ENCODE measurements at regions not wholly inside any gene's neighbourhood (a gene's known extent, or its start where the extent isn't known, plus 50 kb on each side); places are given as distances from the start of the nearest gene placed in this dataset.

DNA sequence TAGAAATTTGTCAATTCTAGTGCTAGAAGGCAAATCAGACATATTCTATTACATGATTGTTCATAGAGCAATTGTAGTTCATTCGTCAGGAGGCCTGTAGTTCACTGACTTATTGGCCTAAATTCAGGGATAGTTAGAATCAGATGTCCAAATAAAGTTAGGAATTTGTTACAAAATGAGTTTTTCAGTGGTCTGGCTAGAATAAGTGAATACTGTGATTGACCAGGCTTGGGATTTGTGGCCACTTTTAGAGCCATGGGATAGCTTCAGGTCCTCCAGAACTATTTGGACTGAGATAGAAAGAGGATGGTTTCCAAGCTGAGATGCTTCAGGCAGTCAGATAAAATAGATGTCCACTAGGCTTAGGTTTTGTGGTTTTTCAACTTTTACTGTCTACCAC lies 199.1 kb upstream of the MPDZ start:
- TF ChIP-seq FOXM1 (IDR thresholded peaks at IDR 0.05; ENCODE audit: borderline replicate concordance, low read depth) (no peak), NFIC (IDR thresholded peaks at IDR 0.05) (no peak), TEAD4 (IDR thresholded peaks at IDR 0.05) (no peak), RAD21 (IDR thresholded peaks at IDR 0.05; ENCODE audit: low read depth) (no peak), YY1 (IDR thresholded peaks at IDR 0.05; ENCODE audit: low read depth) (no peak), EGR1 (IDR thresholded peaks at IDR 0.05) (no peak), EP300 (IDR thresholded peaks at IDR 0.05; ENCODE audit: borderline replicate concordance) (no peak), USF1 (IDR thresholded peaks at IDR 0.05) (no peak)
- TF ChIP-seq, protein P1, sequence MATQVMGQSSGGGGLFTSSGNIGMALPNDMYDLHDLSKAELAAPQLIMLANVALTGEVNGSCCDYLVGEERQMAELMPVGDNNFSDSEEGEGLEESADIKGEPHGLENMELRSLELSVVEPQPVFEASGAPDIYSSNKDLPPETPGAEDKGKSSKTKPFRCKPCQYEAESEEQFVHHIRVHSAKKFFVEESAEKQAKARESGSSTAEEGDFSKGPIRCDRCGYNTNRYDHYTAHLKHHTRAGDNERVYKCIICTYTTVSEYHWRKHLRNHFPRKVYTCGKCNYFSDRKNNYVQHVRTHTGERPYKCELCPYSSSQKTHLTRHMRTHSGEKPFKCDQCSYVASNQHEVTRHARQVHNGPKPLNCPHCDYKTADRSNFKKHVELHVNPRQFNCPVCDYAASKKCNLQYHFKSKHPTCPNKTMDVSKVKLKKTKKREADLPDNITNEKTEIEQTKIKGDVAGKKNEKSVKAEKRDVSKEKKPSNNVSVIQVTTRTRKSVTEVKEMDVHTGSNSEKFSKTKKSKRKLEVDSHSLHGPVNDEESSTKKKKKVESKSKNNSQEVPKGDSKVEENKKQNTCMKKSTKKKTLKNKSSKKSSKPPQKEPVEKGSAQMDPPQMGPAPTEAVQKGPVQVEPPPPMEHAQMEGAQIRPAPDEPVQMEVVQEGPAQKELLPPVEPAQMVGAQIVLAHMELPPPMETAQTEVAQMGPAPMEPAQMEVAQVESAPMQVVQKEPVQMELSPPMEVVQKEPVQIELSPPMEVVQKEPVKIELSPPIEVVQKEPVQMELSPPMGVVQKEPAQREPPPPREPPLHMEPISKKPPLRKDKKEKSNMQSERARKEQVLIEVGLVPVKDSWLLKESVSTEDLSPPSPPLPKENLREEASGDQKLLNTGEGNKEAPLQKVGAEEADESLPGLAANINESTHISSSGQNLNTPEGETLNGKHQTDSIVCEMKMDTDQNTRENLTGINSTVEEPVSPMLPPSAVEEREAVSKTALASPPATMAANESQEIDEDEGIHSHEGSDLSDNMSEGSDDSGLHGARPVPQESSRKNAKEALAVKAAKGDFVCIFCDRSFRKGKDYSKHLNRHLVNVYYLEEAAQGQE (IDR thresholded peaks at IDR 0.05; ENCODE audit: low read depth) = no peak
